ENCODE measurements at regions not wholly inside any gene's neighbourhood (a gene's known extent, or its start where the extent isn't known, plus 50 kb on each side); places are given as distances from the start of the nearest gene placed in this dataset.
A peak's percentile ranks its signal among the peaks of the same experiment; 100 is the strongest.

GRCh38 chr3:5444253-5444652 is 256.7 kb downstream of the EDEM1 start:
- H3K36me3 ChIP-seq (ENCODE audit: control insufficient read depth, insufficient read depth, low read length), result no peaks in the 10 kb centered on the region
- H3K9ac ChIP-seq (ENCODE audit: insufficient read depth in 1 of 2, low read depth in 2 of 2, low read length in 2 of 2), result no peak overlapping the region
- H3K27ac ChIP-seq (ENCODE audit: extremely low read depth, low read depth, low read length), result no peak overlapping the region
- peaks cover 10% of the 10 kb centered on the region for H3K9me3 ChIP-seq (replicated peaks; ENCODE audit: control insufficient read depth, insufficient read depth, low read depth, low read length)
- no peak for ATAC-seq
- H3K4me3 ChIP-seq, result no peak overlapping the region
- in situ Hi-C loops (cut with MboI) (no loop called here), intact Hi-C loops (cut with micrococcal nuclease) (no loop called here)
- DNase-seq (ENCODE audit: extremely low read depth in 1 of 4, low spot score in 3 of 4), result no peak
- 91% methylated on average over 2 of the region's 2 CpGs for WGBS (ENCODE audit: insufficient coverage, low coverage, missing lambda C conversion rate)
- TF ChIP-seq, protein P1, sequence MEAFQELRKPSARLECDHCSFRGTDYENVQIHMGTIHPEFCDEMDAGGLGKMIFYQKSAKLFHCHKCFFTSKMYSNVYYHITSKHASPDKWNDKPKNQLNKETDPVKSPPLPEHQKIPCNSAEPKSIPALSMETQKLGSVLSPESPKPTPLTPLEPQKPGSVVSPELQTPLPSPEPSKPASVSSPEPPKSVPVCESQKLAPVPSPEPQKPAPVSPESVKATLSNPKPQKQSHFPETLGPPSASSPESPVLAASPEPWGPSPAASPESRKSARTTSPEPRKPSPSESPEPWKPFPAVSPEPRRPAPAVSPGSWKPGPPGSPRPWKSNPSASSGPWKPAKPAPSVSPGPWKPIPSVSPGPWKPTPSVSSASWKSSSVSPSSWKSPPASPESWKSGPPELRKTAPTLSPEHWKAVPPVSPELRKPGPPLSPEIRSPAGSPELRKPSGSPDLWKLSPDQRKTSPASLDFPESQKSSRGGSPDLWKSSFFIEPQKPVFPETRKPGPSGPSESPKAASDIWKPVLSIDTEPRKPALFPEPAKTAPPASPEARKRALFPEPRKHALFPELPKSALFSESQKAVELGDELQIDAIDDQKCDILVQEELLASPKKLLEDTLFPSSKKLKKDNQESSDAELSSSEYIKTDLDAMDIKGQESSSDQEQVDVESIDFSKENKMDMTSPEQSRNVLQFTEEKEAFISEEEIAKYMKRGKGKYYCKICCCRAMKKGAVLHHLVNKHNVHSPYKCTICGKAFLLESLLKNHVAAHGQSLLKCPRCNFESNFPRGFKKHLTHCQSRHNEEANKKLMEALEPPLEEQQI (IDR thresholded peaks at IDR 0.05), result peak; percentile 18; the same call in 1 of the 2 replicates
- TF ChIP-seq TRIM24 (IDR thresholded peaks at IDR 0.05) (0 out of 4 replicates have a peak, but pooled peaks of 1 of the 2 experiments have one; percentile 50), POLR2B (IDR thresholded peaks at IDR 0.05; ENCODE audit: low read depth, partially characterized antibody) (no peak), ZNF324 (CRISPR knock-in tag; IDR thresholded peaks at IDR 0.05) (peak; percentile 96), ZNF354B (CRISPR knock-in tag; IDR thresholded peaks at IDR 0.05) (no peak), LCOR (CRISPR knock-in tag; IDR thresholded peaks at IDR 0.05) (no peak), TRIM28 (IDR thresholded peaks at IDR 0.05) (peak; percentile 77)
- no peak overlapping the region for H2AFZ ChIP-seq (ENCODE audit: low read depth, low read length)
- H4K20me1 ChIP-seq (replicated peaks; ENCODE audit: control insufficient read depth, insufficient read depth, low read length), result no peaks in the 10 kb centered on the region
- peaks cover 0 to 19% of the 10 kb centered on the region in 2 experiments; a peak in 3 of 5 replicates for H3K4me1 ChIP-seq (replicated peaks in 1 of 2; ENCODE audit: control insufficient read depth in 2 of 2, insufficient read depth in 2 of 2, low read length in 2 of 2)
- no TSS peak for BruUV-seq (replicated peaks)
- CTCF ChIA-PET (ENCODE audit: low intra/inter-chr PET ratio), result no interaction called here
- POLR2A ChIA-PET, result no interaction called here
- H3K27me3 ChIP-seq (ENCODE audit: control insufficient read depth in 2 of 2, insufficient read depth in 2 of 2, low read length in 2 of 2), result no peaks in the 10 kb centered on the region
- no peak overlapping the region for H3K4me2 ChIP-seq (ENCODE audit: insufficient read depth, low read length)
- H3K79me2 ChIP-seq (ENCODE audit: control insufficient read depth, insufficient read depth, low read length), result no peaks in the 10 kb centered on the region
- no peak for FAIRE-seq
- H3K9me1 ChIP-seq (ENCODE audit: control insufficient read depth, insufficient read depth, low read length), result no peaks in the 10 kb centered on the region
